ENCODE measurements at regions not wholly inside any gene's neighbourhood (a gene's known extent, or its start where the extent isn't known, plus 50 kb on each side); places are given as distances from the start of the nearest gene placed in this dataset.

GRCh38 chr6:167676000-167676665, 150.6 kb upstream of the AFDN start:
- Histone ChIP-seq H3K4me1 (ENCODE audit: control insufficient read depth, extremely low read depth, insufficient read depth, low read length) (no peaks in the 10 kb centered on the region), H2AFZ (ENCODE audit: control insufficient read depth, low read length) (no peak overlapping the region), H3K4me3 (ENCODE audit: control insufficient read depth in 2 of 3, extremely low read depth in 1 of 3, insufficient read depth in 2 of 3, low read depth in 1 of 3, low read length in 3 of 3) (no peak overlapping the region), H3K9me1 (ENCODE audit: control insufficient read depth, extremely low read depth, insufficient read depth, low read length) (no peaks in the 10 kb centered on the region), H3K4me2 (ENCODE audit: control insufficient read depth, extremely low read depth, insufficient read depth, low read depth, low read length) (no peak overlapping the region), H3K27me3 (ENCODE audit: control insufficient read depth, extremely low read depth, insufficient read depth, low read length) (peaks cover 36% of the 10 kb centered on the region), H3K79me2 (ENCODE audit: control insufficient read depth, insufficient read depth, low read length) (no peaks in the 10 kb centered on the region), H4K20me1 (ENCODE audit: control insufficient read depth, extremely low read depth, insufficient read depth, low read length) (no peaks in the 10 kb centered on the region), H3K27ac (ENCODE audit: control insufficient read depth, insufficient read depth, low read length) (no peak overlapping the region), H3K9ac (ENCODE audit: control insufficient read depth, extremely low read depth, insufficient read depth, low read length) (no peak overlapping the region), H3K9me3 (ENCODE audit: control insufficient read depth, low read depth, low read length) (peaks cover 10% of the 10 kb centered on the region), H3K36me3 (ENCODE audit: control insufficient read depth in 2 of 2, extremely low read depth in 1 of 2, insufficient read depth in 2 of 2, low read length in 2 of 2) (no peaks in the 10 kb centered on the region)
- TF ChIP-seq CTCF (optimal IDR thresholded peaks at IDR 0.05 in 1 of 3, IDR thresholded peaks at IDR 0.05 in 1 of 3, conservative IDR thresholded peaks at IDR 0.05 in 1 of 3; ENCODE audit: extremely low read depth in 1 of 3, insufficient read depth in 2 of 3, low read length in 3 of 3) (no peak), EZH2 (IDR thresholded peaks at IDR 0.05; ENCODE audit: low read length) (no peak)
- dilution Hi-C loops (cut with MboI; ENCODE audit: extremely low pct_ligation_motif_present, low sequenced_read_pairs) = no loop called here
- DNase-seq (ENCODE audit: low read depth, low spot score) (no peak), FAIRE-seq (no peak)

- H3K27me3 ChIP-seq (ENCODE audit: control insufficient read depth, extremely low read depth, insufficient read depth, low read length) = peaks cover 36% of the 10 kb centered on the region
- no peaks in the 10 kb centered on the region for H3K4me1 ChIP-seq (ENCODE audit: control insufficient read depth, extremely low read depth, insufficient read depth, low read length)
- dilution Hi-C loops (cut with MboI; ENCODE audit: extremely low pct_ligation_motif_present, low sequenced_read_pairs) = no loop called here
- FAIRE-seq (no peak), DNase-seq (ENCODE audit: low read depth, low spot score) (no peak)
- H2AFZ ChIP-seq (ENCODE audit: control insufficient read depth, low read length) = no peak overlapping the region
- H3K9me3 ChIP-seq (ENCODE audit: control insufficient read depth, low read depth, low read length) = peaks cover 6% of the 10 kb centered on the region
- no peaks in the 10 kb centered on the region for H4K20me1 ChIP-seq (ENCODE audit: control insufficient read depth, extremely low read depth, insufficient read depth, low read length)
- H3K27ac ChIP-seq (ENCODE audit: control insufficient read depth, insufficient read depth, low read length) = no peak overlapping the region
- no peak overlapping the region for H3K9ac ChIP-seq (ENCODE audit: control insufficient read depth, extremely low read depth, insufficient read depth, low read length)
- H3K79me2 ChIP-seq (ENCODE audit: control insufficient read depth, insufficient read depth, low read length) = no peaks in the 10 kb centered on the region
- no peaks in the 10 kb centered on the region for H3K9me1 ChIP-seq (ENCODE audit: control insufficient read depth, extremely low read depth, insufficient read depth, low read length)
- TF ChIP-seq CTCF (optimal IDR thresholded peaks at IDR 0.05 in 1 of 3, IDR thresholded peaks at IDR 0.05 in 1 of 3, conservative IDR thresholded peaks at IDR 0.05 in 1 of 3; ENCODE audit: extremely low read depth in 1 of 3, insufficient read depth in 2 of 3, low read length in 3 of 3) = no peak
- no peak for TF ChIP-seq EZH2 (IDR thresholded peaks at IDR 0.05; ENCODE audit: low read length)
- H3K4me2 ChIP-seq (ENCODE audit: control insufficient read depth, extremely low read depth, insufficient read depth, low read depth, low read length) = no peak overlapping the region
- H3K36me3 ChIP-seq (ENCODE audit: control insufficient read depth in 2 of 2, extremely low read depth in 1 of 2, insufficient read depth in 2 of 2, low read length in 2 of 2) = no peaks in the 10 kb centered on the region
- no peak overlapping the region for H3K4me3 ChIP-seq (ENCODE audit: control insufficient read depth in 2 of 3, extremely low read depth in 1 of 3, insufficient read depth in 2 of 3, low read depth in 1 of 3, low read length in 3 of 3)
Observed at GRCh38 chr6:167676666-167677421, 149.9 kb upstream of the AFDN start.

Measured in keratinocyte (primary cell).